ENCODE measurements at regions not wholly inside any gene's neighbourhood (a gene's known extent, or its start where the extent isn't known, plus 50 kb on each side); places are given as distances from the start of the nearest gene placed in this dataset.
A peak's percentile ranks its signal among the peaks of the same experiment; 100 is the strongest.

DNA sequence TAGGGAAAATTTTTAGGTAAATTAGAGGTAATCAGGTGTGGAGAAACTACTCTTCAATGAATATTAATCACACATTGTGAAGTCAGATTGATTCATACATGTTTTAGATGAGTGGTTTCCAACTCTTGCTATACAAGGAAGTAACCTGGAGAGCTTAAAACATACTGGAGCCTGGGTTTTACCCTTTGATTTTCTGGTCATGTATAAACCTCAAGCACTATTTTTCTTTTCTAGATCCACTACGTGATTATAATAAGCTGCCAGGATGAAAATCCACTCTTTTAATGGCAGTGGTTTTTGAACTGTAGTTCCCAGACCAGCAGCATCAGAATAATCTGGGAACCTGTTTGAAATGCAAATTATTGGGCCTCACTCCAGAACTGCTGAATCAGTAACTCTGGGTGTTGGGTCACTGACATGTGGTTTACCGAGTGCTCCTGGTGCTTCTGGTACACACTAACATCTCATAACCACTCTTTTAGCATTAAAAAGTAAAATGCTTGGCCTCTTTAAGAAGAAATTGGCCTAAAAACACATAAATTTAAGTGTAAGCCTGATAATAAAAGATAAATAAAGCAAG lies 63.4 kb downstream of the DCAF12L1 start:
- no peak for DNase-seq

DNA sequence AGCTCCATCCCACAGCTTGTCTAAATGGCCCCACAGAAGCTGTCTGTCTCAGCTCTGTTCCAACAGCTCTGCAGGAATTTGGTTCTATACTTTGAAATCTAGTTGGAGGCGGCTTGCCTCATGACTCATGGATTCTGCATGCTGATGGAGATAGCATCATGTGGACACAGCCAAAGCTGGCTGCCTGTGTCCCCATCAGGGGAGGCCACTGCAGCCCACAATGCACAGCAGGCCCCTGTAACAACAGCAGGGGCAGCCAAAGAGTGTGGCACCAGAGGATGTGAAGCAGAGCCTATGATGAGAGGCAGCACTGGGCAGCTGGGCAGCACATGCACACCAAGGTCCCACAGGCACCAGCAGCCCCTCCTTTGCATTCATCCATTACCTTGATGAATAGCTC lies 67.2 kb downstream of the DCAF12L1 start:
- DNase-seq, result no peak

DNA sequence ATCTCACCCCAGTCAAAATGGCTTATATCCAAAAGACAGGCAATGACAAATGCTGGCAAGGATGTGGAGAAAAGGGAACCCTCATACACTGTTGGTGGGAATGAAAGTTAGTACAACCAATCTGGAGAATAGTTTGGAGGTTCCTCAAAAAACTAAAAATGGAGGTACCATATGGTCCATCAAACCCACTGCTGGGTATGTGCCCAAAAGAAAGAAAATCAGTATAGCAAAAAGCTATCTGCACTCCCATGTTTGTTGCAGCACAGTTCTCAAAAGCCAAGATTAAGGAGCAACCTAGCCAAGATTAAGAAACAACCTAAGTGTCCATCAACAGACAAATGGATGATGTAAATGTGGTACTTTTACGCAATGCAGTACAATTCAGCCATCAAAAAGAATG lies 70.7 kb downstream of the DCAF12L1 start:
- DNase-seq, result no peak

DNA sequence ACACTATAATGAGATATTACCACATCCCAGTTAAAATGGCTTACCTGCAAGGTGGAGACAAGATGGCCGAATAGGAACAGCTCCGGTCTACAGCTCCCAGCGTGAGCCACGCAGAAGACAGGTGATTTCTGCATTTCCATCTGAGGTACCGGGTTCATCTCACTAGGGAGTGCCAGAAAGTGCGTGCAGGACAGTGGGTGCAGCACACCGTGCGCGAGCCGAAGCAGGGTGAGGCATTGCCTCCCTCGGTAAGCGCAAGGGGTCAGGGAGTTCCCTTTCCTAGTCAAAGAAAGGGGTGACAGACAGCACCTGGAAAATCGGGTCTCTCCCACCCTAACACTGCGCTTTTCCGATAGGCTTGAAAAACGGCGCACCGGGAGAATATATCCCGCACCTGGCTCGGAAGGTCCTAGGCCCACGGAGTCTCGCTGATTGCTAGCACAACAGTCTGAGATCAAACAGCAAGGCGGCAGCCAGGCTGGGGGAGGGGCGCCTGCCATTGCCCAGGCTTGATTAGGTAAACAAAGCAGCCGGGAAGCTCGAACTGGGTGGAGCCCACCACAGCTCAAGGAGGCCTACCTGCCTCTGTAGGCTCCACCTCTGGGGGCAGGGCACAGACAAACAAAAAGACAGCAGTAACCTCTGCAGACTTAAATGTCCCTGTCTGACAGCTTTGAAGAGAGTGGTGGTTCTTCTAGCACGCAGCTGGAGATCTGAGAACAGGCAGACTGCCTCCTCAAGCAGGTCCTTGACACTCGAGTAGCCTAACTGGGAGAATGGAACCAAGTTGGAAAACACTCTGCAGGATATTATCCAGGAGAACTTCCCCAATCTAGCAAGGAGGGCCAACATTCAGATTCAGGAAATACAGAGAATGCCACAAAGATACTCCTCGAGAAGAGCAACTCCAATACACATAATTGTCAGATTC lies 92.5 kb downstream of the DCAF12L1 start:
- DNase-seq, result peak; percentile 15

DNA sequence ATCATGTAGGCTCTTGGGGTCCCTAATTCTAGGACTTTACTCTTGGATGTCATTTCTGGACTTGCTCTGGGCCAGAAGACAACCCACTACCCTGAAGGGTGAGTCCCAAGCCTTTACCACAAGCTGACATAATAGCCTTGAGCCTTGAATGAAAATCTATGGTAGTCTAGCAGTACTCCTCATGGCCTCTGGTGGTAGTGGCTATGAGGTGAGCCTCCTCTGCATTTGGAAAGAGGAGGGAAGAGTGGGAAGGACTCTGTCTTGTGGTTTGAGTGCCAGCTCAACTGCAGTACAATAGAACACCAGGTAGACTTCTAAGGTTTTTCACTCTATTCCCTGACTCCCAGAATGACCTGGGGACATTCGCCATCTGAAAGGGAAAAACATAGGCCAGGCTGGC lies 96.5 kb downstream of the DCAF12L1 start:
- DNase-seq, result no peak

DNA sequence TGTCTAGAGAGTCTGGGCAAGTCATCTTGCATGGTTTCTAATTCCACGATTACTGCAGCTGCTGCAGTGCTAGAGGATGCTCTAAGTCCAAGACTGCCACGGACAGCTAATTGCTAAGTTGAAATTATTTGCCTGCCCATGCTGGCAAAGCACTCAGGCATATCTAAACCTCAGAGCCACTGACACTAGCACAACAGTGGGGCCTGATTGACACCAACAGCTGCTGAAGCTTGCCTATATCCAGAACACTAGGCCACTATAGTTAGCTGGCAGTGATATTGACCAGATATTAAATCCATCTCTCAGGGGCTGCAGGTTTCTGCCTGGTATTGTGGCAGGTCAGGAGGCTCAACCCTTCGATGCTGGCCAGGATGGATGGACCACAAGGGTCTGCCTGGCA lies 103.9 kb downstream of the DCAF12L1 start:
- DNase-seq, result no peak

Data from NCI-H1105 treated with DMSO at 0.1 percent for 48 hours (cell line).